Left forelimb (tissue), 1 donor: ENCODE measurements at regions not wholly inside any gene's neighbourhood (a gene's known extent, or its start where the extent isn't known, plus 50 kb on each side); places are given as distances from the start of the nearest gene placed in this dataset.

Experiments
- DNase-seq: peaks from one replicate; pipeline ENCODE4 v3.0.0-alpha.2; 2018; ENCODE audit warnings: low spot score

- DNase-seq, result no peak
Observed at GRCh38 chr12:126198966-126199692, 1133.9 kb downstream of the AACS start.

- DNase-seq, result no peak
Observed at GRCh38 chr12:126201981-126202537, 1136.8 kb downstream of the AACS start.

DNA sequence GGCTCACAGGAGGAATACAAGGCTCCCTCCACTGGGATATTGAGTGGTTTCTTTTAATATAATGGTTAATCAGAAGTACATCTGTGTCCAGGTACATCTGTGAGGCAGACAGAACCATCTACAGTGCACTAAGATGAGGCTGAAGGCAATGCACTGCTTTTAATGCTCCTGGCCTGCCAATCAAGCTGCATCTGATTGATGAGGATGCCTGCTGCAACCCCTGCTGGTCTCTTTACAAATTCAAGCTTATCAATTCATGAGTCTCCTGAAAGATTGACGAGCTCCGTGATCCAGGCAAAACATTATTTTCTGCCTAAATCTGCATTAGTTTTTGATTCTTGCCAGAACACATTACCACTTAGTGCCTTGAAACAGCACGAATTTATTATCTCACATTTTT, 1139.1 kb downstream of the AACS start:
- DNase-seq, result no peak

DNA sequence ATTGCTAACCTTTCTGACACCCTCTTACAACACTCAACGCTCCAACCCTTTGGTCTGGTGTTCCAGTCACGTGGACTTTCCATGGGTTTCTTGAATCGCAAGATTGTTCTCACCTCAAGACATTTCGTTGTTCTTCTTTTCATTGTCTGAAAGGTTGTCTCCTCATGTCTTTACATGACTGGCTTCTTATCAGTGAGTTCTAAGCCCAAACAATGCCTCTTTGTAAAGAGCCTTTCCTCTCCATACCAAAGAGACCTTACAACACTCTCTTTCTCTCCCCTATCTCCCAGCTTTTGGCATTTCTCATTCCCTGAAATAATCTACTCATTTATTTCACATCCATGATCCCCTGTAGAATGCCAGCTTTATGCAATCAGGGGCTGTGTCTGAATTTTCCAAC, 1144.8 kb downstream of the AACS start:
- no peak for DNase-seq

DNA sequence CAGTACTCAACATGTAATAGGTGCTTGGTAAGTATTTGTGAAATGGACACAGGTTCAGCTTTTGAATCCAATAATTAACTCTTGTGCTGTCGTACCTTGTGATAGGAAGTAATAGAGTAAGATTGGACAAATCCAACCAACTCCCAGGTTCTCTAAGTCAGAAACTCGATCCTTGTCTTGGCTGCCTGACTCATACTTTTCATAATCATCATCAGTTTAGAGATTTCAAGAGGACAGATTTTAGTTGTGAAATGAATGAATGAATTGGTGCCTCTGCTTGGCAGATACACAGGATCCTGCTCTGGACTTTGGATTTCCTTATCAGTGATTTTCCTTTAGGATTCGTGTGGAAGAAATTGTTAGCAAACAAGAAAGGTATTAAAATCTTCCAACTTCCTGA, 1145.2 kb downstream of the AACS start:
- no peak for DNase-seq

DNA sequence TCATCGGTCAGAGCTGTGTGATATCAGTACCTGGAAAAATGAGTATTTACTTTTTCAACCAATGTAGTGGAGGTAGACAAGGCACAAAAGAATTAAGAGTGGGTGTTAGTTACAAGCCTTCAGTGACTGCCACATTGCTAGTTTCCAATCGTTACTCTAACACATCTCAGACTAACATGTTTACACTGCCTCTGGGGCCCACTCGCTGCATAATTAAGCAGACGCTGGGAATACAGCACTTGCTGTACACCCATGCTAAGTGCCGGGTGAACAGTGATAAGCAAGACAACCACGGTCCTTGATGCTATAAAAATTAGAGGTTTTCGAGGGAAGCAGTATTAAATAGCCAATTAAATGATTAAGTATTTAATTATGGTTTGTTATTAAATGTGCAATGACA, 1147.6 kb downstream of the AACS start:
- no peak for DNase-seq

DNA sequence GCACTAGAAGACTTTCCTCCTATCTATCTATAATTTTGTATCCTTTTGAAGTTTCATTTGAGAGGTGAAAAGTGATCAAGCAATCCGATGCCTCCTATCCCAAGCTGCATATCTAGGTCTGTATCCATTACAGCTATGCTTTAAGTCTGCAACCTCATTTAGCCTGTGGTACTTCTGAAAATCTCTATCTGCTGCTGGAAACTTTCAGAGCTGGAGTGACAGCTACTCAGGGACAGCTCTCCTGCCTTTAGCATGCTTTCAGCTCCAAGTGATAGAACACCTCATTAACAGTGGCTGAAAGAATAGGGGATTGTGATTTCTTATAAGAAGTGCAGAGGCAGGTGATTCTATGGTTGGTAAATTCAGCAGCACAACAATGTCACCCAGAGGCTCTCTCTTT, 1153.5 kb downstream of the AACS start:
- DNase-seq, result no peak

DNA sequence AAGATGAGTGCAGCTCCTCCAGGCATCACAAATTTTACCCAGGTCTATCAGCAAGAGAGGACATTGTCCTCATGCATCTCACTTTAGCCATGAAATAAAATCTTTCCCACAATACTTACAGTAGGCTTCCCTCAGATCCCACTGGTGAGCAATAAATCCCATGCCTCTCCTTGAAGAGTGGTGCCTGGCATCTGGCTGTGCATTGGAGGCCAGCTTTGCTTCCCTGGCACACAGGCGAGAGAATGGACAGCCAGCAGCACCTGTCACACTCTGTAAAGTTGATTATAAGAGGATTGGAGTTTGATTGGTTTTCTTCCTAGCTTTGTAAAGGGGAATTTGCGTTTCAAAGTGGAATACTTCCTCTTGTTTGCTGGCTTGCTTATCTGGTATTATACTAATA, 1153.9 kb downstream of the AACS start:
- no peak for DNase-seq

- DNase-seq, result no peak
Observed at GRCh38 chr12:126219654-126220279, 1154.5 kb downstream of the AACS start.

DNA sequence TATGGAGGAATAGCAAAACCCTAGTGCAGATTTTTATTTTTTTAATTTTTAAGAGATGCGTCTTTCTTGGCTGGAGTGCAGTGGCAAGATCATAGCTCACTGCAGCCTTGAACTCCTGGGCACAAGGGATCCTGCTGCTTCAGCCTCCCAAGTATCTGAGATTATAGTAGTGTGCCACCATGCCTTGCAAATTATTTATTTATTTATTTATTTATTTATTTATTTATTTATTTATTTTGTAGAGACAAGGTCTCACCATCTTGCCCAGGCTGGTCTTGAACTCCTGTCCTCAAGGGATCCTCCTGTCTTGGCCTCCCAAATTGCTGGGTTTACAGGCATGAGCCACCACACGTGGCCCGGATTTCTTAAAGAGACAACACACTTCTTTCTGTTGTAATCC, 1158.8 kb downstream of the AACS start:
- DNase-seq, result no peak

- DNase-seq, result no peak
Observed at GRCh38 chr12:126228936-126229335, 1163.7 kb downstream of the AACS start.

DNA sequence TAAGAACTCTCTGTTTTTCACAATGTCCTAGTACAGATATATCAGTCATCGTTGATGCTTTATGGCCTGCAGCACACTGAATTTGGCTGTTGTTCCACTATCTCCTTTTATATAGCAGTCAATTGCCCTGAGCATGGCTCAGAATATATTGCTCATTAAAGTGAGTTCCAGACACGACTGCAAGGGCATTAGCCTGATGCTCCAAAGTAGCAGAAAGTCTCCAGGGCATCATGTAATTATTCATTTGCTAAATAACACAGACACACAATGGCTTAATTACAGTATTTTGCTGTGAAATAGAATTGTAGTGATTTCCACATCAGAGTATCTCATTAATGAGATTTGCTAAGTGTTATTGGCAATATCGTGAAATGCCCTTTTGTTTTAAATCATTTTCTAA, 1167.5 kb downstream of the AACS start:
- no peak for DNase-seq

- DNase-seq, result no peak
Observed at GRCh38 chr12:126233625-126234024, 1168.4 kb downstream of the AACS start.

GRCh38 chr12:126243814-126244440, 1178.7 kb downstream of the AACS start:
- no peak for DNase-seq

GRCh38 chr12:126247936-126248335, 1182.7 kb downstream of the AACS start:
- no peak for DNase-seq

GRCh38 chr12:126248871-126249403, 1183.7 kb downstream of the AACS start:
- DNase-seq, result no peak

DNA sequence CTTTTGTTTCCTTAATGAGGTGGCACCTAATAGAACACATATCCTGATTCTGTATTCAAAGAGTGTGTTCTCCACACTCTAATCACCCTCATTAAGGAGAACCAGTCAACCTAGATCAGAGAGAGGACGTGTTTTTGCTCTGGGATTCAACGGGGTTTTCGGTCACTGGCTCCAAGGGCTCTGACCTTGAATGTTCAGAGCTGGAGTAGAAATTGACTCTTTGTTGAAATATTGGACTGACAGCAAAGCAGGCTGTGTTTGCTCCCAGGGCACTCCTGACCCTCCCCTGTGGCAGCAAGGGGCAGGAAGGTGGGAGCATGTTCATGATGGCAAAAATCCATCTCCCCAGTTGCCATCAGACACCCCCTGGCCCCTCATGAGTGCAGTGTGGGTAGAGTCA, 1193.0 kb downstream of the AACS start:
- no peak for DNase-seq

DNA sequence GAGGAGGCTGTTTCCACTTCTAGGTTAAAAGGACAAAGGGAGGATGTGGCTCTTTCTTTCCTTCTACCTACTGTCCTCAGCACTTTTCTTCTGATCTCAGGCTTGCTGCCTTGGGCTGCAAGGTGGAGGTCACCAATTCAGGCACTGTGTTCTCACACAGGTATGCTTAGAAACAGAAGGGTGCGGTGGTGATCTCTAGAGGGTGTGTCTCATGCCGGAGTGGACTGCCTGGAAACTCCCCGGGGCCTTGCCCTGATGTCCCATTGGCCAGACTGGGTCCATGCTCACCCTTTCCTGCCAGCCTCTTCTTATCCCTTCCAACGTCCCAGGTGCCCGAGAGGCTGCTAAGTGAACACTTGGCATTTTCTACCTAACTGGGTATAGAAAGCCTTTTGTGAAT, 1197.6 kb downstream of the AACS start:
- DNase-seq, result no peak

DNA sequence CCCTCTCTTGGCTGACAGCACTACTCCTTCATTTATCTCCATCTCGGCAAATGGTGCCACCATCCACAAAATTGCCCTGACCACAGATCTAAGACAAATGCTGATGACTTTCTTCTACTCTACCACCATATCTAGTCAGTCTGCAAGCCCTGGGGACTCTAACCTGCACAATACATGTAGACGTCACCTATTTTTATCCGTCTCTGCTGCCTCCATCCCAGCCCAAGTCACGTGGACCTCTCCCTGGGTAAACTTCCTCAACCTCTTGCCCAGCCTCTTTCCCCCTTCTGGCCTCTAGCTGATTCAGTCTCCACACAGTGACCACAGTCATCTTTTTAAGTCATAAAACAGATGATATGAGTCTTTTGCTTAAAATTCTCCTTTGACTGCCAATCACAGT, 1203.0 kb downstream of the AACS start:
- DNase-seq, result no peak

DNA sequence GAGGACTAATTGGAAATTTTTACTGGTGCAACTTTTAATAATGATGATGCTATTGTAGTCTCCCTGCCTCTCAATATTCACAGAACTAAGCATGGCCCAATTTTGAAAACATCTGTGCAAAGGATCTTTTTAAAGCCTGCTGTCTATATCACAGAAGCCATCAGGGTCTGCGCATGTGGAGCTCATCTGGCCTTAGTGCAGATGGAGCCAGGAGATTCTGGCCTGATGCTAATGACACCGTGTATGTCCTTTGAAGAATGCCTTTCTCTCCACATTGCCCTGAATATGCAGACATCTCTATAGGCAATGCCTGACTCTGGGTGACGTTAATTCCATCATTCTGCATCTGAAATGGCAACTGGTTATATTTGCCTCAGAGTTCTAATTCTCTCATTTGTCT, 1205.9 kb downstream of the AACS start:
- DNase-seq, result no peak

- no peak for DNase-seq
Observed at GRCh38 chr12:126282691-126283090, 1217.5 kb downstream of the AACS start.

DNA sequence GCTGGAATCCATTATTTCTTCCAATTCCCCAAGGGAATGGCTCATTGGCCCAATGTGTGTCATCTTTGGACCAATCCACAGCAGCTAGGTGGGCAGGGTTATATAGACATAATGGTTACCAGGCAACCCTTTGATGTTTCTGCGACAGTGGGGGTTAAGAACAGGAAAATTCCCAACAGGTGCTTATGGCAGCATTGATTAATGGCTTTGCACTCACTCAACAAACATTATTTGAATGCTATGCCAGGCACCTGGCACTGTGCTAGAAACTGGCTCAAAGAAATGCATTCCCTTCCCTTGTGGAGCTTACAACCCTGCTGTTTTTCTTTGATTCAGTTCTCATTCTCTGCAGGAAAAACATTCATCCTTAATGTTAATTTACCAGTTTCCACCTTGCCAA, 1221.0 kb downstream of the AACS start:
- no peak for DNase-seq

GRCh38 chr12:126290456-126290855, 1225.2 kb downstream of the AACS start:
- DNase-seq, result no peak
